Transverse colon (tissue), 4 donors: ENCODE measurements at regions not wholly inside any gene's neighbourhood (a gene's known extent, or its start where the extent isn't known, plus 50 kb on each side); places are given as distances from the start of the nearest gene placed in this dataset.
"Not testable (repeated sequence)": the region's sequence is repeated elsewhere in the genome, so short reads cannot be mapped to it uniquely, and the experiment has no call there.

Experiments
- EP300 ChIP-seq: sonication (generic); formaldehyde crosslinking; IDR thresholded peaks from one replicate; pipeline ENCODE4 v1.6.1; 2017; ENCODE audit warnings: antibody characterized with exemption, low read depth
- POLR2A ChIP-seq: fragments of 450-650 bp; IDR thresholded peaks from one replicate; pipeline ENCODE4 v1.6.1; 2016; ENCODE audit warnings: antibody characterized with exemption, mild to moderate bottlenecking, moderate library complexity
- POLR2AphosphoS5 ChIP-seq, 3 donors: sonication (generic); formaldehyde crosslinking; IDR thresholded peaks; one replicate each; pipeline ENCODE4 v1.6.1; 2016; ENCODE audit warnings: antibody characterized with exemption in 3 of 3
- TF ChIP-seq, protein P1 (sequence below), 5 experiments: fragments of 200-600 bp in 3 of 5; fragments of 450-650 bp in 2 of 5; sonication (generic) in 3 of 5; IDR thresholded peaks; 1 replicate in 2 of 5; 2 replicates in 3 of 5; pipeline ENCODE4 v1.5.1; 2016 to 2017; ENCODE audit warnings: antibody characterized with exemption in 5 of 5, inconsistent platforms in 3 of 5, mild to moderate bottlenecking in 2 of 5, moderate library complexity in 1 of 5

DNA sequence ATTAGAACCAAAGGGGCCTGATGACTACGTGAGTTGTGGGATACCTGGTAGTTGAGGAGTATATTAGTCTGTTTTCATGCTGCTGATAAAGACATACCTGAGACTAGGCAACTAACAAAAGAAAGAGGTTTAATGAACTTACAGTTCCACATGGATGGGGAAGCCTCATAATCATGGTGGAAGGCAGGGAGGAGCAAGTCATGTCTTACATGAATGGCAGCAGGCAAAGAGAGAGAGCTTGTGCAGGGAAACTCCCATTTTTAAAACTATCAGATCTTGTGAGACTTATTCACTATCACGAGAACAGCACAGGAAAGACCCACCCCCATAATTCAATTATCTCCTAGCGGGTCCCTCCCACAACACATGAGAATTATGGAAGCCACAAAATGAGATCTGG, 98.4 kb downstream of the APIP start:
- TF ChIP-seq POLR2A; EP300; POLR2AphosphoS5 (IDR thresholded peaks at IDR 0.05): not testable (repeated sequence)
- TF ChIP-seq, protein P1, sequence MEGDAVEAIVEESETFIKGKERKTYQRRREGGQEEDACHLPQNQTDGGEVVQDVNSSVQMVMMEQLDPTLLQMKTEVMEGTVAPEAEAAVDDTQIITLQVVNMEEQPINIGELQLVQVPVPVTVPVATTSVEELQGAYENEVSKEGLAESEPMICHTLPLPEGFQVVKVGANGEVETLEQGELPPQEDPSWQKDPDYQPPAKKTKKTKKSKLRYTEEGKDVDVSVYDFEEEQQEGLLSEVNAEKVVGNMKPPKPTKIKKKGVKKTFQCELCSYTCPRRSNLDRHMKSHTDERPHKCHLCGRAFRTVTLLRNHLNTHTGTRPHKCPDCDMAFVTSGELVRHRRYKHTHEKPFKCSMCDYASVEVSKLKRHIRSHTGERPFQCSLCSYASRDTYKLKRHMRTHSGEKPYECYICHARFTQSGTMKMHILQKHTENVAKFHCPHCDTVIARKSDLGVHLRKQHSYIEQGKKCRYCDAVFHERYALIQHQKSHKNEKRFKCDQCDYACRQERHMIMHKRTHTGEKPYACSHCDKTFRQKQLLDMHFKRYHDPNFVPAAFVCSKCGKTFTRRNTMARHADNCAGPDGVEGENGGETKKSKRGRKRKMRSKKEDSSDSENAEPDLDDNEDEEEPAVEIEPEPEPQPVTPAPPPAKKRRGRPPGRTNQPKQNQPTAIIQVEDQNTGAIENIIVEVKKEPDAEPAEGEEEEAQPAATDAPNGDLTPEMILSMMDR (IDR thresholded peaks at IDR 0.05), result not testable (repeated sequence)
